Endothelial cell of umbilical vein (primary cell): ENCODE measurements at regions not wholly inside any gene's neighbourhood (a gene's known extent, or its start where the extent isn't known, plus 50 kb on each side); places are given as distances from the start of the nearest gene placed in this dataset.

Experiments used
- BruUV-seq: library from RNA; stranded (reverse); fragments of 400-500 nt; replicated peaks from 2 replicates; lab custom pipeline; 2021; lab: Mats Ljungman, UMichigan
- CTCF ChIA-PET: fragments of 300-600, 350-600 bp; sonication (Branson Sonifier 250); formaldehyde crosslinking; loops from one replicate; lab custom pipeline; 2021; ENCODE audit warnings: antibody characterized with exemption, inconsistent platforms; lab: Charles Lee
- POLR2A ChIA-PET: fragments of 300-600, 350-600 bp; sonication (Branson Sonifier 250); formaldehyde crosslinking; loops from one replicate; lab custom pipeline; 2021; ENCODE audit warnings: antibody characterized with exemption, inconsistent platforms; lab: Charles Lee
- DNase-seq: peaks from one replicate; pipeline ENCODE4 v3.0.0-alpha.2; 2011; ENCODE audit warnings: low read depth, low spot score
- FAIRE-seq: peaks from 2 replicates; lab custom pipeline; 2011; peaks lifted over from hg19 to GRCh38; lab: Jason Lieb, UNC
- H2AFZ ChIP-seq: 2 replicates; pipeline ENCODE4 v1.6.0; 2012; ENCODE audit warnings: low read depth, low read length, control low read depth, inconsistent platforms
- H3K27ac ChIP-seq: 2 replicates; pipeline ENCODE4 v1.5.1; 2011; ENCODE audit warnings: low read depth, mild to moderate bottlenecking, control low read depth, low read length, moderate library complexity; ENCODE audit not compliant: insufficient read depth
- H3K27me3 ChIP-seq, 2 experiments: 2 replicates each; pipeline versions ENCODE4 v1.6.0 to v1.6.1; 2011; ENCODE audit warnings: low read length in 2 of 2, mixed read lengths in 1 of 2; ENCODE audit not compliant: control insufficient read depth in 2 of 2, insufficient read depth in 2 of 2
- H3K36me3 ChIP-seq, 2 experiments: 2 replicates in 1 of 2; 3 replicates in 1 of 2; pipeline ENCODE4 v1.5.1; 2011; ENCODE audit warnings: low read length in 2 of 2, mild to moderate bottlenecking in 1 of 2, moderate library complexity in 1 of 2; ENCODE audit not compliant: control insufficient read depth in 2 of 2, insufficient read depth in 2 of 2; ENCODE audit errors: extremely low read depth in 1 of 2
- H3K4me1 ChIP-seq: 3 replicates; pipeline ENCODE4 v1.5.1; 2011; ENCODE audit warnings: mild to moderate bottlenecking, low read length; ENCODE audit not compliant: control insufficient read depth, insufficient read depth; ENCODE audit errors: extremely low read depth
- H3K4me2 ChIP-seq: 2 replicates; pipeline ENCODE4 v1.6.1; 2011; ENCODE audit warnings: low read length, control low read depth, mixed read lengths; ENCODE audit not compliant: insufficient read depth
- H3K4me3 ChIP-seq, 3 experiments: fragments of 200-600 bp in 1 of 3; sonication (generic), shearing (Covaris generic) in 1 of 3; replicated peaks in 1 of 3; 2 replicates each; pipeline ENCODE4 v1.5.1; 2011 to 2016; ENCODE audit warnings: control low read depth in 3 of 3, low read length in 3 of 3, mild to moderate bottlenecking in 2 of 3, inconsistent platforms in 1 of 3, low read depth in 1 of 3, moderate library complexity in 1 of 3; ENCODE audit not compliant: insufficient read depth in 1 of 3
- H3K79me2 ChIP-seq: 2 replicates; pipeline ENCODE4 v1.6.0; 2012; ENCODE audit warnings: low read length, inconsistent platforms; ENCODE audit not compliant: control insufficient read depth, insufficient read depth
- H3K9ac ChIP-seq: replicated peaks from 2 replicates; pipeline ENCODE3; 2011; ENCODE audit warnings: low read length, control low read depth; ENCODE audit not compliant: insufficient read depth; ENCODE audit errors: extremely low read depth
- H3K9me1 ChIP-seq: replicated peaks from 3 replicates; pipeline ENCODE4 v1.6.0; 2011; ENCODE audit warnings: mild to moderate bottlenecking, low read length; ENCODE audit not compliant: control insufficient read depth, insufficient read depth; ENCODE audit errors: extremely low read depth
- H3K9me3 ChIP-seq: replicated peaks from 2 replicates; pipeline ENCODE4 v1.5.1; 2012; ENCODE audit warnings: low read length, inconsistent platforms; ENCODE audit not compliant: control insufficient read depth, insufficient read depth
- H4K20me1 ChIP-seq: replicated peaks from 2 replicates; pipeline ENCODE3; 2011; ENCODE audit warnings: mild to moderate bottlenecking, low read length; ENCODE audit not compliant: control insufficient read depth, insufficient read depth; ENCODE audit errors: extremely low read depth
- CTCF ChIP-seq, 2 donors: IDR thresholded peaks; 1 replicate in 1 of 2; 2 replicates in 1 of 2; pipeline ENCODE4 v1.5.1; 2011; ENCODE audit warnings: low read length in 2 of 2, mild to moderate bottlenecking in 2 of 2, moderate library complexity in 2 of 2, control low read depth in 1 of 2, inconsistent platforms in 1 of 2, low read depth in 1 of 2; ENCODE audit not compliant: insufficient read depth in 1 of 2; ENCODE audit errors: extremely low read depth in 1 of 2
- EZH2 ChIP-seq: IDR thresholded peaks from 2 replicates; pipeline ENCODE4 v1.6.1; 2012; ENCODE audit warnings: borderline replicate concordance, low read depth, mild to moderate bottlenecking, moderate library complexity, low read length, inconsistent platforms; ENCODE audit not compliant: severe bottlenecking
- FOS ChIP-seq: IDR thresholded peaks from 2 replicates; pipeline ENCODE4 v1.6.1; 2011; ENCODE audit warnings: mild to moderate bottlenecking, low read length, moderate library complexity, borderline replicate concordance; ENCODE audit not compliant: insufficient read depth
- GATA2 ChIP-seq: IDR thresholded peaks from 2 replicates; pipeline ENCODE4 v1.7.0; 2011; ENCODE audit warnings: low read depth, mild to moderate bottlenecking, moderate library complexity, mixed read lengths, low read length; ENCODE audit not compliant: insufficient read length, insufficient read depth
- JUN ChIP-seq: IDR thresholded peaks from 2 replicates; pipeline ENCODE4 v1.6.1; 2011; ENCODE audit warnings: borderline replicate concordance, low read depth; ENCODE audit not compliant: insufficient read length, insufficient read depth
- MAX ChIP-seq: IDR thresholded peaks from 2 replicates; pipeline ENCODE4 v1.6.1; 2011; ENCODE audit not compliant: insufficient read depth, insufficient read length
- MYC ChIP-seq: IDR thresholded peaks from one replicate; pipeline ENCODE4 v1.6.1; 2011; ENCODE audit warnings: mild to moderate bottlenecking, low read depth, low read length
- POLR2A ChIP-seq: IDR thresholded peaks from 2 replicates; pipeline ENCODE4 v1.6.1; 2012; ENCODE audit warnings: low read depth, mild to moderate bottlenecking, control low read depth, low read length
- POLR2AphosphoS5 ChIP-seq: IDR thresholded peaks from 2 replicates; pipeline ENCODE4 v1.6.1; 2012; ENCODE audit warnings: low read depth, mild to moderate bottlenecking, control low read depth, low read length, moderate library complexity; ENCODE audit not compliant: insufficient read depth
- dilution Hi-C: fragments of 300-500 bp; cut with MboI; formaldehyde crosslinking; loops from one replicate; pipeline ENCODE4 v1.15.0; 2019; ENCODE audit warnings: low sequenced_read_pairs; ENCODE audit not compliant: extremely low pct_ligation_motif_present
- intact Hi-C: fragments of 100-400 bp; cut with micrococcal nuclease; formaldehyde crosslinking; loops from one replicate; pipeline ENCODE4 v1.10.0; 2022

- TF ChIP-seq POLR2A (no peak), GATA2 (no peak), EZH2 (no peak), JUN (no peak), MAX (no peak), FOS (no peak), MYC (no peak), CTCF (IDR thresholded peaks at IDR 0.05; ENCODE audit: extremely low read depth in 1 of 2, insufficient read depth in 1 of 2, low read depth in 1 of 2, low read length in 2 of 2) (no peak), POLR2AphosphoS5 (no peak)
- H3K9me1 ChIP-seq: no peaks in the 10 kb centered on the region
- H3K4me2 ChIP-seq: no peak overlapping the region
- H3K9me3 ChIP-seq: no peaks in the 10 kb centered on the region
- POLR2A ChIA-PET: no interaction called here
- H3K9ac ChIP-seq: no peak overlapping the region
- no peaks in the 10 kb centered on the region for H3K4me1 ChIP-seq
- no peak for FAIRE-seq
- no peaks in the 10 kb centered on the region for H3K79me2 ChIP-seq
- no peak for DNase-seq
- dilution Hi-C loops (no loop called here), intact Hi-C loops (no loop called here)
- H2AFZ ChIP-seq: no peak overlapping the region
- BruUV-seq: no TSS peak
- no peaks in the 10 kb centered on the region for H3K27me3 ChIP-seq
- no peak overlapping the region for H3K27ac ChIP-seq
- CTCF ChIA-PET: no interaction called here
- no peak overlapping the region for H3K4me3 ChIP-seq
- no peaks in the 10 kb centered on the region for H3K36me3 ChIP-seq
- H4K20me1 ChIP-seq: no peaks in the 10 kb centered on the region
Measured at GRCh38 chr2:147619808-147620207, 225.0 kb upstream of the ACVR2A start.
